ENCODE measurements at regions not wholly inside any gene's neighbourhood (a gene's known extent, or its start where the extent isn't known, plus 50 kb on each side); places are given as distances from the start of the nearest gene placed in this dataset.

GRCh38 chr6:137690034-137690433 lies 177.0 kb upstream of the TNFAIP3 start:
- no peak for TF ChIP-seq CTCF (conservative IDR thresholded peaks at IDR 0.05 in 1 of 2, IDR thresholded peaks at IDR 0.05 in 1 of 2; ENCODE audit: low read depth in 1 of 2, low read length in 2 of 2)
- TF ChIP-seq EZH2 (IDR thresholded peaks at IDR 0.05; ENCODE audit: low read length, missing control alignments), result no peak
